Karpas-422 (cell line): ENCODE measurements at regions not wholly inside any gene's neighbourhood (a gene's known extent, or its start where the extent isn't known, plus 50 kb on each side); places are given as distances from the start of the nearest gene placed in this dataset.
"Not testable (repeated sequence)": the region's sequence is repeated elsewhere in the genome, so short reads cannot be mapped to it uniquely, and the experiment has no call there.

ENCODE experiments used
- DNase-seq: peaks from one replicate; pipeline ENCODE4 v3.0.0-alpha.2; 2015
- H2AFZ ChIP-seq: fragments of 200-600 bp; sonication (generic); 2 replicates; pipeline ENCODE4 v1.6.1; 2014; ENCODE audit warnings: antibody characterized with exemption, low read length, mixed read lengths
- H3K27ac ChIP-seq: fragments of 200-600 bp; sonication (generic); 2 replicates; pipeline ENCODE4 v1.5.1; 2014; ENCODE audit warnings: mild to moderate bottlenecking, low read length, moderate library complexity
- H3K27me3 ChIP-seq: fragments of 200-600 bp; sonication (generic); 2 replicates; pipeline ENCODE4 v1.6.1; 2014; ENCODE audit warnings: low read length, mixed read lengths
- H3K36me3 ChIP-seq: fragments of 200-600 bp; sonication (generic); 2 replicates; pipeline ENCODE4 v1.6.1; 2014; ENCODE audit warnings: low read length, mixed read lengths; ENCODE audit not compliant: insufficient read depth
- H3K4me1 ChIP-seq: fragments of 200-600 bp; sonication (generic); 2 replicates; pipeline ENCODE4 v1.6.1; 2014; ENCODE audit warnings: mild to moderate bottlenecking, low read length, mixed read lengths
- H3K4me2 ChIP-seq: fragments of 200-600 bp; sonication (generic); 2 replicates; pipeline ENCODE4 v1.6.1; 2014; ENCODE audit warnings: low read length, low read depth, mild to moderate bottlenecking; ENCODE audit not compliant: poor library complexity, severe bottlenecking
- H3K4me3 ChIP-seq: fragments of 200-600 bp; sonication (generic); 2 replicates; pipeline ENCODE4 v1.5.1; 2014; ENCODE audit warnings: mild to moderate bottlenecking, antibody characterized with exemption, low read length, mixed read lengths
- H3K79me2 ChIP-seq: fragments of 200-600 bp; sonication (generic); 2 replicates; pipeline ENCODE4 v1.6.1; 2014; ENCODE audit warnings: mild to moderate bottlenecking, low read length, mixed read lengths
- H3K9ac ChIP-seq: fragments of 200-600 bp; sonication (generic); 2 replicates; pipeline ENCODE4 v1.6.0; 2014; ENCODE audit warnings: low read length
- H3K9me2 ChIP-seq: fragments of 200-600 bp; sonication (generic), shearing (Covaris generic); replicated peaks from 2 replicates; pipeline ENCODE4 v1.6.0; 2014; ENCODE audit warnings: mild to moderate bottlenecking, low read length, moderate library complexity; ENCODE audit not compliant: insufficient read depth
- H3K9me3 ChIP-seq: fragments of 300-700, 200-600 bp; sonication (generic); 2 replicates; pipeline ENCODE4 v1.6.1; 2014; ENCODE audit warnings: low read length, mixed read lengths
- H4K20me1 ChIP-seq: fragments of 200-600 bp; sonication (generic); 2 replicates; pipeline ENCODE4 v1.6.1; 2014; ENCODE audit warnings: mild to moderate bottlenecking, antibody characterized with exemption, low read length, low read depth; ENCODE audit not compliant: insufficient read depth

DNA sequence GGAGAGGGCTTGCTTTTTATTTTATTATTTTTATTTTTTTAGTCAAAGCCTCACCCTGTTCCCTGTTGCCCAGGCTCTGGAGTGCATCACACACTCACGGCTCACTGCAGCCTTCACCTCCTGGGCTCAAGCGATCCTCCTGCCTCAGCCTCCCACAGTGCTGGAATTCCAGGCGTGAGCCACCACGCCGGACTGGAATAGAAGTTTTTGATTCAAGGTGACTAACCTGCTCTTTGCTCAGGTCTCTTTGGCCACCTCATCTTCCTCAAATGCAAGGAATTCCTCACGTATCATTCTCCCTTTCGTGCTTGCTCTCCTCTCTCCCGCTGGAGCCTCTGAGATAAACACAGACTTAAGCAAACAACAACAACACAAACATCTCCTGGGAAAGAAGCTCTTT, 636.8 kb downstream of the ADCYAP1 start:
- H3K36me3 ChIP-seq = no peaks in the 10 kb centered on the region
- no peaks in the 10 kb centered on the region for H3K79me2 ChIP-seq
- no peak overlapping the region for H2AFZ ChIP-seq
- H4K20me1 ChIP-seq = no peaks in the 10 kb centered on the region
- no peaks in the 10 kb centered on the region for H3K4me1 ChIP-seq
- no peak overlapping the region for H3K9ac ChIP-seq
- no peaks in the 10 kb centered on the region for H3K27me3 ChIP-seq
- H3K4me3 ChIP-seq = no peak overlapping the region
- DNase-seq = no peak
- H3K9me2 ChIP-seq = no peaks in the 10 kb centered on the region
- peaks cover 9% of the 10 kb centered on the region for H3K9me3 ChIP-seq
- H3K27ac ChIP-seq = no peak overlapping the region
- no peak overlapping the region for H3K4me2 ChIP-seq

DNA sequence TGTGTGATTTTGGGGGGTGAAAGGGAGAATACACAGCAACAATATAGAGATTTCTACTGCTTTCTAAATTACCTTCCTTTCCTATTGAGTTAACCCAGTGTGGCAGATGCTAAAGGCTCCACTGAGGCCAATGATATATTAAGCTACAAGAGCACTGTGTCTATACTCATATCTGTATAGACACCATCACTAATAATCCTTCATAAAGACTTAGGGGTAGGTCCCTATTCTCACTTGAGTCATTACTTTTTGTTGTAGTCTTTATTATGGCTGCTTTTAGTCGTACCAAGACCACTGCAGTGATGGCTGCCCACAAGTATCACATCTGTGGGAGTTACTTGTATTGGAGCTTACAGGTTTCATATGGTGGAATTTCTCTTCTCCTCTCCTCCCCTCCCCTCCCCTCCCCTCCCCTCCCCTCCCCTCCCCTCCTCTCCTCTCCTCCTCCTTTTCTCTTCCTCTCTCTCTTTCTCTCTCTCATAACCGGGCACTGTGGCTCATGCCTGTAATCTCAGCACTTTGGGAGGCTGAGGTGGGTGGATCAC, 637.6 kb downstream of the ADCYAP1 start:
- H3K9me3 ChIP-seq = peaks cover 9% of the 10 kb centered on the region
- H3K27ac ChIP-seq = no peak overlapping the region
- H4K20me1 ChIP-seq = no peaks in the 10 kb centered on the region
- H3K4me3 ChIP-seq = no peak overlapping the region
- no peaks in the 10 kb centered on the region for H3K27me3 ChIP-seq
- no peak overlapping the region for H3K9ac ChIP-seq
- H3K4me1 ChIP-seq = no peaks in the 10 kb centered on the region
- no peak overlapping the region for H2AFZ ChIP-seq
- H3K36me3 ChIP-seq = no peaks in the 10 kb centered on the region
- no peak for DNase-seq
- no peak overlapping the region for H3K4me2 ChIP-seq
- no peaks in the 10 kb centered on the region for H3K79me2 ChIP-seq
- no peaks in the 10 kb centered on the region for H3K9me2 ChIP-seq

DNA sequence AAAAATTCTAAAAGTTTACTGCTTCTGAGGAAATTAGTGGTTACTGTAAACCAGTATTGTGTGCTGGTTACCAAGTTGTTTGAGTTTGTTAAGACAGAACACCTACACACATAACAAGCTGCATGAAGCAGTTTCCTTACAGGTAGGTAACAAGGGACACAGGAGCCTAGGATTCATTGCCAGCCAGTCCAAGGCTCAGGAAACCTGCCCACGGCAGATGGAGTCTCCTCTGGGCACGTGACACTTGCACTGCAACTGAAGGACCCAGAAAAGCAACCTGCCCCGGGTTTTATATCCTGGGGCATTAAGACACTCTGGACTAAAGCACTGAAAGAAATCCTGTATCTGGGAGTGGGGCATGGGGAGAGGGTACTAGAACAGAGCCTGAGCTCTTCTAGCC, 639.3 kb downstream of the ADCYAP1 start:
- peaks cover 9% of the 10 kb centered on the region for H3K9me3 ChIP-seq
- no peak overlapping the region for H3K4me2 ChIP-seq
- no peak overlapping the region for H3K27ac ChIP-seq
- H3K9ac ChIP-seq = no peak overlapping the region
- no peak for DNase-seq
- H3K9me2 ChIP-seq = no peaks in the 10 kb centered on the region
- H3K79me2 ChIP-seq = no peaks in the 10 kb centered on the region
- H2AFZ ChIP-seq = no peak overlapping the region
- no peaks in the 10 kb centered on the region for H3K4me1 ChIP-seq
- no peak overlapping the region for H3K4me3 ChIP-seq
- H3K27me3 ChIP-seq = no peaks in the 10 kb centered on the region
- H3K36me3 ChIP-seq = no peaks in the 10 kb centered on the region
- H4K20me1 ChIP-seq = no peaks in the 10 kb centered on the region

DNA sequence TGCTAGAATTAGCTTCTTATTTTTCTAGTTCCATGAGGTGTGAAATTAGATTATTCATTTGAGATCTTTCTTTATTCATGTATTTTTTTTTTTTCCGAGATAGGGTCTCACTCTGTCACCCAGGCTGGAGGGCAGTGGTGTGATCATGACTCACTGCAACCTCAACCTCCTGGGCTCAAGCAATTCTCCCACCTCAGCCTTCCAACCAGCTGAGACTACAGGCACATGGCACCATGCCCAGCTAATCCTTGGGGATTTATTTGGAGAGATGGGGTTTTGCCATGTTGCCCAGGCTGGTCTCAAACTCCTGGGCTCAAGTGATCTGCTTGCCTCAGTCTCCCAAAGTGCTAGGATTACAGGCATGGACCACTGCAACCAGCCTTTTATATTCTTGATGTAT, 653.0 kb downstream of the ADCYAP1 start:
- not testable (repeated sequence) for H3K9me2 ChIP-seq, H3K4me1 ChIP-seq, H3K4me2 ChIP-seq, H3K9ac ChIP-seq, H3K79me2 ChIP-seq, H3K36me3 ChIP-seq, H4K20me1 ChIP-seq, H3K27ac ChIP-seq, H2AFZ ChIP-seq, DNase-seq, H3K4me3 ChIP-seq, H3K27me3 ChIP-seq
- peaks cover 17% of the 10 kb centered on the region for H3K9me3 ChIP-seq

DNA sequence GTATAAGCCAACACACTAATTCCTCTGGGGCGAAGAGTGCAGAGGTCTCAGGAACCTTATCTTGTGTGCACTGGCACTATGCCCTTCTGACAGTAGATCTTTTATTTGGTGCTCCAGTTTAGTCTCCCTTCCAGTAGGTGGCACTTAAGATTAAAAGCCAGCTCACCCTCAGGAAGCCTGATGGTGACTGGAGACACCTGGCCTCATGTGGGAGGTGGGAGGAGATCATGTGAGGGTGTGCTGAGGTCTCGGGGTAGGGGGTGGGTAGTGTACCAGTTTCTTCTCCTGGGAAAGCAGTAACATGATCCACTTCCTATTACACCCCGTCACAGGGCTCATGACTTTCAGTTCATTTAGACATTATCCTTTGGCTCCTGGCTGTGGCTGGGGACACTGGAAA, 654.9 kb downstream of the ADCYAP1 start:
- no peak for DNase-seq
- Histone ChIP-seq H4K20me1 (no peaks in the 10 kb centered on the region), H3K36me3 (no peaks in the 10 kb centered on the region), H3K4me2 (no peak overlapping the region), H3K9me3 (peaks cover 14% of the 10 kb centered on the region), H3K9me2 (no peaks in the 10 kb centered on the region), H3K9ac (no peak overlapping the region), H2AFZ (no peak overlapping the region), H3K4me1 (no peaks in the 10 kb centered on the region), H3K27me3 (no peaks in the 10 kb centered on the region), H3K27ac (no peak overlapping the region), H3K4me3 (no peak overlapping the region), H3K79me2 (no peaks in the 10 kb centered on the region)

DNA sequence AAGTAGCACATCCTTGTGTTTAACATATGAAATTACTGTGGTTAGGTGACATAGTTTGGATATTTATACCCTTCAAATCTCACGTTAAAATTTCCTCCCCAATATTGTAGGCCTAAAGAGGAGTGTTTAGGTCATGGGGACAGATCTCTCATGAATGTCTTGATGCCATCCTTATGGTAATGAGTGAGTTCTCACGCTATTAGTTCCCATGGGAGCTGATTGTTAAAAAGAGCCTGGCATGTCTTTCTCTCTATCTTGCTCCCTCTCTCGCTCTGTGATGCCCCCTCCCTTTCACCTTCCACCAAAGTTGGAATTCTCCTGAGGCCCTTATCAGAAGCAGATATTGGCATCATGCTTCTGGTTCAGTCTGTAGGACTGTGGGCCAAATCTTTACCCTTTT, 660.1 kb downstream of the ADCYAP1 start:
- DNase-seq = no peak
- no peak overlapping the region for H3K4me3 ChIP-seq
- no peak overlapping the region for H3K27ac ChIP-seq
- H3K79me2 ChIP-seq = no peaks in the 10 kb centered on the region
- H3K9me2 ChIP-seq = no peaks in the 10 kb centered on the region
- H3K9me3 ChIP-seq = peaks cover 4% of the 10 kb centered on the region; the same call in 1 of the 2 replicates
- no peak overlapping the region for H2AFZ ChIP-seq
- H3K9ac ChIP-seq = no peak overlapping the region
- H3K27me3 ChIP-seq = no peaks in the 10 kb centered on the region
- no peaks in the 10 kb centered on the region for H4K20me1 ChIP-seq
- H3K4me2 ChIP-seq = no peak overlapping the region
- no peaks in the 10 kb centered on the region for H3K4me1 ChIP-seq
- H3K36me3 ChIP-seq = no peaks in the 10 kb centered on the region

DNA sequence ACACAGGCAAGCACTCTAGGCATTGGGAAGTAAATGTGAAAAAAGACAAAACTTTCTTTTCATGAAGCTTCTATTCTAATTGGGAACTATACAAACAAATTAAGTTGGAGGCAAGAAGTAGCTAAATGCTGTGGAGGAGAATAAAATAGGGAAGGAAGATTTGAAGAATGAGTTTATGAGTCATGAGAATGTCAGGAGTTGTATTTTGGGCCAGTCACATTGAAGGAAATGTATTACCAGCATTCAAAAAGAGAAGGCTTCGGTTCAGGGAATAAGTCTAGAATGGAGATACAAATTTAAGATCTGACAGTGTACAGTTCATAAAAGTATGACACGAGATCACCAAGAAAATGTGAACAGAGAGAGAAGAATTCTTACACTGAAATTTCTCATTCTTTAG, 666.5 kb downstream of the ADCYAP1 start:
- DNase-seq = no peak
- Histone ChIP-seq H3K9me3 (0 out of 2 replicates have a peak, but pooled peaks cover 4% of the 10 kb centered on the region), H3K27ac (no peak overlapping the region), H3K36me3 (no peaks in the 10 kb centered on the region), H3K79me2 (no peaks in the 10 kb centered on the region), H3K4me3 (no peak overlapping the region), H3K9me2 (no peaks in the 10 kb centered on the region), H3K4me2 (no peak overlapping the region), H2AFZ (no peak overlapping the region), H3K4me1 (no peaks in the 10 kb centered on the region), H3K9ac (no peak overlapping the region), H3K27me3 (no peaks in the 10 kb centered on the region), H4K20me1 (no peaks in the 10 kb centered on the region)

DNA sequence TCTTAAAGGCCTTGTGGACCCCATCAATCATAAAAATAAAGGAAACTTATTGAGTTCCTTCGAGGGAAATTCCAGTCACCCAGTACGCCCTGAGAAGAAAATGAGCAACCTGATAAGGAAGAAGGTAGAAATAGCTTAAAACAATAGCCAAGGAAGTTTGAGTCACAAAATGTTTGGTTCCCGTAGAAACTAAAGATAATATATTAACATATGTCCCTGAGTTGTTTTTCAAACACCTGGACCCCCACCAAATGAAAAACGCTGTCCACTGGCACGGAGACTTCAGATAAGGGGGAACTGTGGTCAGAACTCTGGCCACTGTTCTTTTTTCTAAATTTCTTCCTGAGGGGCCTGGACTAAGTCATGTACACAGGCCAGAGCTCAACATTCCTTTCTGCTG, 669.1 kb downstream of the ADCYAP1 start:
- H3K36me3 ChIP-seq = no peaks in the 10 kb centered on the region
- H3K27me3 ChIP-seq = no peaks in the 10 kb centered on the region
- no peaks in the 10 kb centered on the region for H3K79me2 ChIP-seq
- H4K20me1 ChIP-seq = no peaks in the 10 kb centered on the region
- no peaks in the 10 kb centered on the region for H3K9me2 ChIP-seq
- H3K4me2 ChIP-seq = no peak overlapping the region
- no peak overlapping the region for H2AFZ ChIP-seq
- DNase-seq = no peak
- no peak overlapping the region for H3K9ac ChIP-seq
- no peak overlapping the region for H3K27ac ChIP-seq
- no peaks in the 10 kb centered on the region for H3K9me3 ChIP-seq
- H3K4me1 ChIP-seq = no peaks in the 10 kb centered on the region
- no peak overlapping the region for H3K4me3 ChIP-seq

DNA sequence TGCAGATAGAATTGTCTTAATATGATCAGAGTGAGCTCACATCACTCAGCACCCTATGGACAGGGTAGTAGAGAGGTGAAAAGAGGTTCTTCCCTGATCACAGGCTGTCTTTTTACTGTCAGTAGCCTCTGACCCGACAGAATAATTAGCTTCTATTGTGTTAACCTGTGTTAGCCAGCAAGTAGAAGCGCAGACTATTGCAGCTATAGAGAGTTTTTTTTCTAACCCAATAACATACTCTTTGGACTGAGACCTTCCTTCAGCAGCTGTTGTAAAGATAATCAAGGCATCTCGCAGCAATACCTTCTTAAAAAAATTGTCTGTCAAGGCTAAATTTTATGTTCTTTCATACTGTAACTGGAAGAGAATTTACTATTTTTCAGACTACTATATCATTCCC, 670.4 kb downstream of the ADCYAP1 start:
- Histone ChIP-seq H4K20me1 (no peaks in the 10 kb centered on the region), H2AFZ (no peak overlapping the region), H3K4me1 (no peaks in the 10 kb centered on the region), H3K27me3 (no peaks in the 10 kb centered on the region), H3K4me2 (no peak overlapping the region), H3K9ac (no peak overlapping the region), H3K4me3 (no peak overlapping the region), H3K9me2 (no peaks in the 10 kb centered on the region), H3K27ac (no peak overlapping the region), H3K79me2 (no peaks in the 10 kb centered on the region), H3K9me3 (no peaks in the 10 kb centered on the region), H3K36me3 (no peaks in the 10 kb centered on the region)
- DNase-seq = no peak
